GM12892 (cell line): ENCODE measurements at regions not wholly inside any gene's neighbourhood (a gene's known extent, or its start where the extent isn't known, plus 50 kb on each side); places are given as distances from the start of the nearest gene placed in this dataset.

Experiments used
- POLR2A ChIP-seq: IDR thresholded peaks from 2 replicates; pipeline ENCODE4 v1.6.1; 2011; ENCODE audit warnings: low read depth, low read length, control low read depth
- POLR2AphosphoS5 ChIP-seq: IDR thresholded peaks from 2 replicates; pipeline ENCODE4 v1.6.1; 2011; ENCODE audit warnings: low read depth, low read length, control low read depth
- TAF1 ChIP-seq: IDR thresholded peaks from 2 replicates; pipeline ENCODE4 v1.6.1; 2011; ENCODE audit warnings: low read depth, mild to moderate bottlenecking, control low read depth, low read length, borderline replicate concordance

GRCh38 chr11:122517403-122518379 lies 137.8 kb upstream of the UBASH3B start:
- TF ChIP-seq POLR2A (no peak), POLR2AphosphoS5 (no peak), TAF1 (no peak)
